Aorta (tissue), 5 donors: ENCODE measurements at regions not wholly inside any gene's neighbourhood (a gene's known extent, or its start where the extent isn't known, plus 50 kb on each side); places are given as distances from the start of the nearest gene placed in this dataset.

Source experiments
- ATAC-seq: fragments of 200-7000 bp; cut with Tn5 transposase; one replicate; pipeline ENCODE4 v1.9.1; 2022; ENCODE audit warnings: moderate library complexity; ENCODE audit not compliant: low FRiP score
- DNase-seq, 2 donors: peaks; one replicate each; pipeline ENCODE4 v3.0.0-alpha.2; 2020
- H3K27ac ChIP-seq, 2 donors: one replicate each; pipeline ENCODE4 v1.5.1; 2013; ENCODE audit warnings: low read length in 2 of 2, mild to moderate bottlenecking in 2 of 2, moderate library complexity in 2 of 2, control low read depth in 1 of 2, inconsistent platforms in 1 of 2, low read depth in 1 of 2
- H3K27me3 ChIP-seq, 2 donors: one replicate each; pipeline ENCODE4 v1.6.1; 2013; ENCODE audit warnings: control low read depth in 1 of 2, low read length in 1 of 2, mild to moderate bottlenecking in 1 of 2, moderate library complexity in 1 of 2; ENCODE audit not compliant: insufficient read depth in 2 of 2, control insufficient read depth in 1 of 2
- H3K36me3 ChIP-seq, 2 donors: one replicate each; pipeline ENCODE4 v1.6.1; 2013; ENCODE audit warnings: control low read depth in 1 of 2, low read length in 1 of 2, mild to moderate bottlenecking in 1 of 2; ENCODE audit not compliant: insufficient read depth in 2 of 2, control insufficient read depth in 1 of 2
- H3K4me1 ChIP-seq, 2 donors: one replicate each; pipeline ENCODE4 v1.6.1; 2013; ENCODE audit warnings: low read length in 2 of 2, control low read depth in 1 of 2, mild to moderate bottlenecking in 1 of 2, moderate library complexity in 1 of 2; ENCODE audit not compliant: insufficient read depth in 2 of 2, control insufficient read depth in 1 of 2
- H3K4me3 ChIP-seq, 2 donors: one replicate each; pipeline ENCODE4 v1.5.1; 2013; ENCODE audit warnings: low read length in 2 of 2, control low read depth in 1 of 2, mild to moderate bottlenecking in 1 of 2
- H3K9me3 ChIP-seq: one replicate; pipeline ENCODE4 v1.6.1; 2013; ENCODE audit warnings: mild to moderate bottlenecking, low read length; ENCODE audit not compliant: control insufficient read depth
- WGBS, 2 donors: extraction: QIAGEN DNeasy Blood & Tissue Kit; methylation state at CpG; one replicate each; pipeline ENCODE4 v1.1.7; 2013; 5-methylcytosine and 5-hydroxymethylcytosine counted together
- intact Hi-C, 2 donors: fragments of 100-400 bp; cut with DNase I; formaldehyde crosslinking; loops; one replicate each; pipeline versions ENCODE4 v1.14.2 to v1.15.0; 2022
- donor health status: healthy with polysubstance abuse.
- donor health status: Bipolar disorder and iron deficiency.
- donor health status: DM: no; HTN: no; CAD: no.
- donor health status: DM: no; HTN: no; CAD: no.
- donor health status: DM: yes; HTN: yes; CAD: no.

GRCh38 chr6:144901412-144901811, 616.3 kb downstream of the UTRN start:
- intact Hi-C loops: no loop called here
- Histone ChIP-seq H3K27me3 (no peaks in the 10 kb centered on the region), H3K4me1 (no peaks in the 10 kb centered on the region), H3K9me3 (no peaks in the 10 kb centered on the region), H3K4me3 (no peak overlapping the region), H3K27ac (no peak overlapping the region), H3K36me3 (no peaks in the 10 kb centered on the region)
- no peak for DNase-seq
- 90% methylated on average over 1 of the region's 1 CpG for WGBS, 2 donors
- no peak for ATAC-seq

- WGBS, 2 donors: 23% methylated on average over 1 of the region's 1 CpG
- no peaks in the 10 kb centered on the region for H3K4me1 ChIP-seq
- no peaks in the 10 kb centered on the region for H3K27me3 ChIP-seq
- no peaks in the 10 kb centered on the region for H3K36me3 ChIP-seq
- H3K9me3 ChIP-seq: no peaks in the 10 kb centered on the region
- no peak overlapping the region for H3K4me3 ChIP-seq
- DNase-seq: no peak
- H3K27ac ChIP-seq: no peak overlapping the region
- ATAC-seq: no peak
- intact Hi-C loops: no loop called here
Observed at GRCh38 chr6:144908004-144908403, 622.9 kb downstream of the UTRN start.

GRCh38 chr6:144909753-144910285, 624.7 kb downstream of the UTRN start:
- no peaks in the 10 kb centered on the region for H3K27me3 ChIP-seq
- H3K36me3 ChIP-seq: no peaks in the 10 kb centered on the region
- no peak for DNase-seq
- no peaks in the 10 kb centered on the region for H3K9me3 ChIP-seq
- H3K4me1 ChIP-seq: no peaks in the 10 kb centered on the region
- H3K4me3 ChIP-seq: no peak overlapping the region
- H3K27ac ChIP-seq: no peak overlapping the region
- no peak for ATAC-seq
- intact Hi-C loops: no loop called here
- 97 to 100% methylated on average over 3 of the region's 3 CpGs for WGBS, 2 donors

GRCh38 chr6:144911322-144911721, 626.2 kb downstream of the UTRN start:
- Histone ChIP-seq H3K27me3 (no peaks in the 10 kb centered on the region), H3K27ac (no peak overlapping the region), H3K9me3 (no peaks in the 10 kb centered on the region), H3K4me3 (no peak overlapping the region), H3K36me3 (no peaks in the 10 kb centered on the region), H3K4me1 (no peaks in the 10 kb centered on the region)
- no peak for ATAC-seq
- no peak for DNase-seq
- intact Hi-C loops: no loop called here
- 77 to 89% methylated on average over 2 of the region's 2 CpGs for WGBS, 2 donors

GRCh38 chr6:144912474-144912873, 627.3 kb downstream of the UTRN start:
- intact Hi-C loops: no loop called here

GRCh38 chr6:144918073-144918472, 632.9 kb downstream of the UTRN start:
- ATAC-seq: no peak
- DNase-seq: no peak
- 87 to 89% methylated on average over 4 of the region's 4 CpGs for WGBS, 2 donors
- intact Hi-C loops: no loop called here
- H3K4me3 ChIP-seq: no peak overlapping the region
- no peaks in the 10 kb centered on the region for H3K36me3 ChIP-seq
- H3K27me3 ChIP-seq: no peaks in the 10 kb centered on the region
- no peaks in the 10 kb centered on the region for H3K4me1 ChIP-seq
- H3K9me3 ChIP-seq: no peaks in the 10 kb centered on the region
- no peak overlapping the region for H3K27ac ChIP-seq

More at GRCh38 chr6:144912474-144912873, 627.3 kb downstream of the UTRN start:
- no peak overlapping the region for H3K4me3 ChIP-seq
- H3K27ac ChIP-seq: no peak overlapping the region
- no peaks in the 10 kb centered on the region for H3K9me3 ChIP-seq
- no peaks in the 10 kb centered on the region for H3K4me1 ChIP-seq
- H3K27me3 ChIP-seq: no peaks in the 10 kb centered on the region
- no peaks in the 10 kb centered on the region for H3K36me3 ChIP-seq
- WGBS, 2 donors: 27 to 35% methylated on average over 2 of the region's 2 CpGs
- DNase-seq: no peak
- ATAC-seq: no peak

GRCh38 chr6:144919560-144919959, 634.4 kb downstream of the UTRN start:
- intact Hi-C loops: no loop called here
- no peaks in the 10 kb centered on the region for H3K4me1 ChIP-seq
- H3K36me3 ChIP-seq: no peaks in the 10 kb centered on the region
- 56 to 76% methylated on average over 2 of the region's 2 CpGs for WGBS, 2 donors
- no peaks in the 10 kb centered on the region for H3K9me3 ChIP-seq
- H3K27ac ChIP-seq: no peak overlapping the region
- ATAC-seq: no peak
- no peak overlapping the region for H3K4me3 ChIP-seq
- no peak for DNase-seq
- no peaks in the 10 kb centered on the region for H3K27me3 ChIP-seq

GRCh38 chr6:144920391-144920961, 635.3 kb downstream of the UTRN start:
- H3K9me3 ChIP-seq: no peaks in the 10 kb centered on the region
- H3K27me3 ChIP-seq: no peaks in the 10 kb centered on the region
- 78% methylated on average over 4 of the region's 4 CpGs for WGBS, 2 donors
- intact Hi-C loops: no loop called here
- H3K27ac ChIP-seq: no peak overlapping the region
- DNase-seq (no peak), ATAC-seq (no peak)
- no peaks in the 10 kb centered on the region for H3K4me1 ChIP-seq
- H3K4me3 ChIP-seq: no peak overlapping the region
- H3K36me3 ChIP-seq: no peaks in the 10 kb centered on the region

- Histone ChIP-seq H3K36me3 (no peaks in the 10 kb centered on the region), H3K9me3 (no peaks in the 10 kb centered on the region), H3K27me3 (no peaks in the 10 kb centered on the region), H3K4me3 (no peak overlapping the region), H3K4me1 (no peaks in the 10 kb centered on the region), H3K27ac (no peak overlapping the region)
- intact Hi-C loops: no loop called here
- 69 to 77% methylated on average over 6 of the region's 6 CpGs for WGBS, 2 donors
- DNase-seq (no peak), ATAC-seq (no peak)
Observed at GRCh38 chr6:144921206-144921975, 636.3 kb downstream of the UTRN start.
